Large intestine (tissue), 3 donors: ENCODE measurements at regions not wholly inside any gene's neighbourhood (a gene's known extent, or its start where the extent isn't known, plus 50 kb on each side); places are given as distances from the start of the nearest gene placed in this dataset.
"Not testable (repeated sequence)": the region's sequence is repeated elsewhere in the genome, so short reads cannot be mapped to it uniquely, and the experiment has no call there.

Experiments
- DNase-seq, 2 donors: peaks; one replicate each; pipeline versions ENCODE4 v3.0.0 to v3.0.0-alpha.2; 2013
- H3K27ac ChIP-seq: one replicate; pipeline ENCODE4 v1.5.1; 2013; ENCODE audit warnings: low read length
- H3K27me3 ChIP-seq: 2 replicates; pipeline ENCODE4 v1.6.1; 2013; ENCODE audit warnings: low read length; ENCODE audit not compliant: control insufficient read depth, insufficient read depth
- H3K36me3 ChIP-seq: 2 replicates; pipeline ENCODE4 v1.6.1; 2013; ENCODE audit warnings: low read length; ENCODE audit not compliant: control insufficient read depth, insufficient read depth
- H3K4me1 ChIP-seq: one replicate; pipeline ENCODE4 v1.6.1; 2013; ENCODE audit warnings: low read length; ENCODE audit not compliant: control insufficient read depth, insufficient read depth
- H3K4me3 ChIP-seq: one replicate; pipeline ENCODE4 v1.5.1; 2013; ENCODE audit warnings: low read length
- H3K9me3 ChIP-seq: one replicate; pipeline ENCODE4 v1.6.1; 2013; ENCODE audit warnings: mild to moderate bottlenecking, low read depth, low read length, moderate library complexity; ENCODE audit not compliant: control insufficient read depth
- WGBS: methylation state at CpG from one replicate; pipeline ENCODE4 v1.1.5; 2013; ENCODE audit warnings: low lambda C conversion rate; ENCODE audit not compliant: insufficient coverage; 5-methylcytosine and 5-hydroxymethylcytosine counted together

DNA sequence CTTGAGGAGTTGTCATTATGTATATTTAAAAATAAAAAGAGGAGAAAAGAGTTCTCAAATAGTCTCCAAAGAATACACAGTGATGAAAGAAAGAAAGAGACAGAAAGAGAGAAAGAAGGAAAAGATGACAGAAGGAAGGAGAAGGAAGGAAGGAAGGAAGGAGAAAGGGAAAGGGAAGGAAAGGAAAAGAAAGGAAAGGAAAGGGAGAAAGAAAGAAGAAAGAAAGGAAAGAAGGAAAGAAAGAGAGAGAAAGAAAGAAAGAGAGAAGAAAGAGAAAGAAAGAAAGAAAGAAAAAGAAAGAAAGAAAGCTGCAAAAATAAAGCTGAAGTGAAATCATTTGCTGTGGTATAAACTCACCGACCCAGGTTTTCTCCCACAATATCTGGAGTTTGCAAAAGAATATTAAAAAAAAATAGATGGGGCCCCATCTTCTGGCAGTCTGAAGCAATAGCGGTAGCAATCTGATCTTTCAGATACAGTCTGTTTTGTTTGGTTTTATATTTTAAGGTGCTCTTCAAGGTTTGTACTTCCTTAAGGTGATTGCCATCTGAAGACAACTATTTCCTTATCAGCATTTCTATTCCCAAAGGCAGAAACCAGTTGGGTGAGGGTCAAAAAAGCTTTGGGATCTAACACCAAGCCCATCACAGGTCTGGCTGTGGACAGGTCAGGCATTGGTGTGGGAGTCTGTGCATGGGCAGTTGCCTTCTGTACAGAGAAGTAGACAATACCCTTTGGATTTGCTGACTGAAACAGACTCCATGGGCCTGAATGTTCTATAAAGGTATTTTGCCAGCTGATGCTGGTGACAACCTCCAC is 160.4 kb downstream of the CPEB2 start:
- no CpG with 5 or more reads among the region's 2 CpGs for WGBS
- no peaks in the 10 kb centered on the region for H3K9me3 ChIP-seq
- H3K4me3 ChIP-seq = no peak overlapping the region
- no peaks in the 10 kb centered on the region for H3K36me3 ChIP-seq
- H3K27me3 ChIP-seq = no peaks in the 10 kb centered on the region
- no peak overlapping the region for H3K27ac ChIP-seq
- no peak for DNase-seq
- H3K4me1 ChIP-seq = no peaks in the 10 kb centered on the region

DNA sequence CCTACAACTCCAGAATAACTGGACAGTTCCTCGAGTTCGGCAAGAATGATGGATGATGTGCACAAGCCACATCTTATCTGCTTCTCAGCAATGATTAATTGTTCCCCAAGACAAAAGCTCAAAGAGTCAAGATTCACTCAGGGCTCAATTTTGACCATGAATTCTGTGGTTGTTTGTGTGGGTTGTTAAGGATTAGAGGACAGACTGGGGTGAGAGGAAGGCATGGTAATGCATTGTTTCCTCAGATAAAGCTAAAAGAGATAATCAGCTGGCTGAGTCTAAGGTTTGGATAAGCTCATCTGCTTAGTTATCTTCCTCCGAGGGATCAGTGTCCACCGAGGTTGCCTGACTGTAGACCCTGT is 161.0 kb downstream of the CPEB2 start:
- H3K4me1 ChIP-seq = no peaks in the 10 kb centered on the region
- H3K9me3 ChIP-seq = no peaks in the 10 kb centered on the region
- DNase-seq = no peak
- H3K27ac ChIP-seq = no peak overlapping the region
- no peak overlapping the region for H3K4me3 ChIP-seq
- WGBS = no CpG with 5 or more reads among the region's 4 CpGs
- H3K27me3 ChIP-seq = no peaks in the 10 kb centered on the region
- no peaks in the 10 kb centered on the region for H3K36me3 ChIP-seq

DNA sequence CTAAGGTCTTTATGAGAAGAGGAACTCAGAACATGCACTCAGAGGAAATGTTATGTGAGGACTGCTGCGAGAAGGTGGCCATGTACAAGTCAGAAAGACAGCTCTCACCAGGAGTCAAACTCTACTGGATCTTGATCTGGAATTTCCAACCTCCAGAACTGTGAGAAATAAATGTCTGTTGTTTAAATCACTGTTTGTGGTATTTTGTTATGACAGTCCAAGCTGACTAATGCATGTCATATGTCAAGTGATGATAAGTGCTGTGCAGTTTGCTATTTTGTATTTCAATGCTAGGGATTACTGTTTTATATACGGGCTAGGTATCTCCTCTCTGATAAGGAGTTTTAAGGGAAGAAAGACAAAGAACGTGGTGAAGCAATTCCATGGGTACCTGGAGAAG is 162.3 kb downstream of the CPEB2 start:
- Histone ChIP-seq H3K4me1 (no peaks in the 10 kb centered on the region), H3K9me3 (no peaks in the 10 kb centered on the region), H3K27me3 (no peaks in the 10 kb centered on the region), H3K27ac (no peak overlapping the region), H3K4me3 (no peak overlapping the region), H3K36me3 (no peaks in the 10 kb centered on the region)
- no peak for DNase-seq
- no CpG with 5 or more reads among the region's 3 CpGs for WGBS

DNA sequence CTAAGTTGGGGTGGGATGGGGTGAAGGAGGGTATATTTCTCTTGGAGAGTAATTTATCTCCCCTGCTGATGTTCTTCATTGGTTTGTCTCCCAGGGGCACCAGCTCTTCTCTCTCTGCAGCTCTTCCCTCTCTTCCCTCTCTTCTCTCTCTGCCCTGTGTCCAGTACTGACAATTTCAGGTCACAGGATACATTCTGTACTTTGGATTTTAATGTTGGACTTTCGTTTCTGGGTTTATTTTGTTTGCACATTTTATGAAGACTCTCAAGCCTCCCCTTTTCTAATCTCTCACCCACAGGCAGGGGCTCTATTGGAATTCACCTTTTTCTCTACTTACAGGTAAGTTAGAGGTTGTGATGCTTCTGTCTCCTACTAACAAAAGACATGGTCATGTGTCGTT is 165.5 kb downstream of the CPEB2 start:
- H3K9me3 ChIP-seq = no peaks in the 10 kb centered on the region
- no peaks in the 10 kb centered on the region for H3K4me1 ChIP-seq
- H3K27me3 ChIP-seq = peaks cover 3% of the 10 kb centered on the region
- 43% methylated on average over 1 of the region's 2 CpGs for WGBS
- no peaks in the 10 kb centered on the region for H3K36me3 ChIP-seq
- no peak overlapping the region for H3K27ac ChIP-seq
- DNase-seq = no peak
- no peak overlapping the region for H3K4me3 ChIP-seq

DNA sequence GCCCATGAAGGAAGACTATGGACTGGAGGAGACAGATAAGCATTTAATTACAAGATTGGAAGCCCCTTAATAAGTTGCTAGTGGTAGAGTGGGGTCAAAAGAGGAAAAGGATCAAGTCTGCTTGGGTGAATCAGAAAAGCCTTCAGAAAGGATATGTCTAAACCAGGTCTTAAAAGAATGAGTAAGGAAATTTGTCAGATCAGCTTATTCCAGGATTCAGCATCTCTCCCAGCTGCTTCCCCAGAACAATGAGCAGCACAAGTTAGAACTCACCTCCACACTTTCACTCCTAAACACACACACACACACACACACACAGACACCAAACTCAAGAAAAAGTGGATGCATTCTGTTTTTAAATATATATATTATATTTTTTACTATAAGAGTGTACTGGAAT is 166.5 kb downstream of the CPEB2 start:
- no peaks in the 10 kb centered on the region for H3K36me3 ChIP-seq
- H3K9me3 ChIP-seq = no peaks in the 10 kb centered on the region
- peaks cover 3% of the 10 kb centered on the region for H3K27me3 ChIP-seq
- H3K4me1 ChIP-seq = no peaks in the 10 kb centered on the region
- H3K4me3 ChIP-seq = no peak overlapping the region
- no peak overlapping the region for H3K27ac ChIP-seq
- no peak for DNase-seq

DNA sequence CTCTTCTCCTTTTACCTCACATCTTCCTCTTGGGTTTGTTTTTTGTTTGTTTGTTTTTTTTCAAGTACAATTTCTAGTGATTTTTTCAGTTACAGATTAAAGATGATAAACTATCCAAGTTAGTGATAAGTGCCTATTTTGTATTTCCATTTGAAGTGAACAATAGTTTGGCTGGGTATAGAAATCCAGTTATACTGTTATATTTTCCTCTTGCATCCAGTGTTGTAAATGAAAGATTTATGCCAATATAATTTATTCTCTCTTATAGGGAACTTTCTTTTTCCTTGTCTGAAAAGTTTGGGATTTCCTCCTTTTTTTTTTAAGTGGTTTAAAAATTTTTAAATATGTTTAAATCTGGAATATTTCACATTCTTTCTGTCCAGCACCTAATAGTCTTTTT is 169.4 kb downstream of the CPEB2 start:
- H3K27me3 ChIP-seq = peaks cover 3% of the 10 kb centered on the region
- no peak overlapping the region for H3K27ac ChIP-seq
- DNase-seq = no peak
- H3K36me3 ChIP-seq = no peaks in the 10 kb centered on the region
- no peaks in the 10 kb centered on the region for H3K4me1 ChIP-seq
- H3K4me3 ChIP-seq = no peak overlapping the region
- H3K9me3 ChIP-seq = no peaks in the 10 kb centered on the region

DNA sequence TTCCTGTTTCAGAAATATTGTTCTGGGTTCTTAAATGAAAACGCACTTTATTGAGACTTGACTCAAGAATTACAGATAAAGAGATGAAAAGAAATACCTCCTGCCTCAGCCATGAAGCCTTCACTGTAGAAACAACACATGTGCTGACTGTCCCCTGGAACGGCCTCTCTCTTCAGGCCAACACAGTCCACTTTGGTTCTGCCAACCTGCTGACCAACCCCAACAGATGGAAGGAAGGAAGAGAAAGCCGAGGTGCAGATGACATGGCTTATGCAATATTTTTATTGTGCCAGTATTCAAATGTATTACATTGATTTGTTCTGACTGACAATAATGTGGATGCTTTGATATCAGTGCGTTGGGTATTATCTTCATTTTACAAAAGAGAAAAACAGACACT is 171.0 kb downstream of the CPEB2 start:
- Histone ChIP-seq H3K27me3 (peaks cover 3% of the 10 kb centered on the region), H3K4me3 (no peak overlapping the region), H3K9me3 (no peaks in the 10 kb centered on the region), H3K36me3 (no peaks in the 10 kb centered on the region), H3K27ac (no peak overlapping the region), H3K4me1 (no peaks in the 10 kb centered on the region)
- 100% methylated on average over 1 of the region's 4 CpGs for WGBS
- no peak for DNase-seq

DNA sequence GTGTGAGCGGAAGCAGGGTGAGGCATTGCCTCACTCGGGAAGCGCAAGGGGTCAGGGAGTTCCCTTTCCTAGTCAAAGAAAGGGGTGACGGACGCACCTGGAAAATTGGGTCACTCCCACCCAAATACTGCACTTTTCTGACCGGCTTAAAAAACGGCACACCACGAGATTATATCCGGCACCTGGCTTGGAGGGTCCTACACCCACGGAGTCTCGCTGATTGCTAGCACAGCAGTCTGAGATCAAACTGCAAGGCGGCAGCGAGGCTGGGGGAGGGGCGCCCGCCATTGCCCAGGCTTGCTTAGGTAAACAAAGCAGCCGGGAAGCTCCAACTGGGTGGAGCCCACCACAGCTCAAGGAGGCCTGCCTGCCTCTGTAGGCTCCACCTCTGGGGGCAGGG is 171.9 kb downstream of the CPEB2 start:
- H3K4me1 ChIP-seq, H3K9me3 ChIP-seq, H3K4me3 ChIP-seq, H3K27me3 ChIP-seq, H3K27ac ChIP-seq, H3K36me3 ChIP-seq, DNase-seq: not testable (repeated sequence)
- no CpG with 5 or more reads among the region's 16 CpGs for WGBS

DNA sequence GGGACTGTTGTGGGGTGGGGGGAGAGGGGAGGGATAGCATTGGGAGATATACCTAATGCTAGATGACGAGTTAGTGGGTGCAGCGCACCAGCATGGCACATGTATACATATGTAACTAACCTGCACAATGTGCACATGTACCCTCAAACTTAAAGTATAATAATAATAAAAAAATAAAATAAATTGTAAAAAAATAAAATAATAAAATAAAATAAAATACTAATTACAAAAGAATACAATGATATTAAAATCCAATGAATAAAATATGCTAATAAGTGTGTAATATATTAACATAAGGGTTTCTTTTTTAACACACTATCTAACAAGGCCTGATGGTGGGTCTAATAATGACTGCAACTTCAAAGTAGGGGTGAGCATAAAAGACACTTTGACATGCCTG is 177.6 kb downstream of the CPEB2 start:
- H3K9me3 ChIP-seq = not testable (repeated sequence)
- WGBS = no CpG with 5 or more reads among the region's 2 CpGs

DNA sequence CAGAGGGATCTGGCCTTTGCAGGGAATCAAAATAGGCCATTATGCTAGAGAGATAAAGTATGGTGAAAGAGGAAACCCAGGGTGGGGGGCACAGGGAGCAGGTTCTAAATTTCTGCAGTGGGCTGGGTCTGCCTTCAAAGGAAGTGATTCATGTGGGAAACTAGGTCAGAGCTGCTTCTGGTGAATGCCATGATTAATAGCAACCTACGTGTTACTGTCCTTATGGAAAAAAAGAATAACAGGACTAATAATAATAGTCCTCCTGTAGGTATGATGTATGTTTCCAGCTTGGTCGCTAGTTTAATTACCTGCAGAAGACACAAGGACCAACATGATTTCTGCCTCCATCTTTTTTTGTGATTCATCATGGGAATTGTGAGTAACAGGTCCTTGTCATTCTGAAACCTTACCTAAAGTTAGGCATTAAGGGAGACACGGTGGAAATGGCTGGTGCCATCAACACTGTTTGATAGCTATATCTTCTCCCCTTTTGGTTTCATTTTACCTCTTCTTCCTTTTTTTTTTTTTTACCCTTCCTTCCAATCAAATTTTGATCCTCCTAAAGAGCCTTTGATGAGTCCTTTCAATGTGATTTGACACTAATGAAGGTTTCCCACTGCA is 180.4 kb downstream of the CPEB2 start:
- Histone ChIP-seq H3K27me3 (no peaks in the 10 kb centered on the region), H3K27ac (no peak overlapping the region), H3K4me1 (no peaks in the 10 kb centered on the region), H3K36me3 (no peaks in the 10 kb centered on the region), H3K9me3 (no peaks in the 10 kb centered on the region), H3K4me3 (no peak overlapping the region)
- DNase-seq = no peak
- no CpG with 5 or more reads among the region's 3 CpGs for WGBS

More for the DNA sequence above, 177.6 kb downstream of the CPEB2 start:
- H3K27ac ChIP-seq, H3K4me3 ChIP-seq, DNase-seq, H3K36me3 ChIP-seq, H3K27me3 ChIP-seq, H3K4me1 ChIP-seq: not testable (repeated sequence)

DNA sequence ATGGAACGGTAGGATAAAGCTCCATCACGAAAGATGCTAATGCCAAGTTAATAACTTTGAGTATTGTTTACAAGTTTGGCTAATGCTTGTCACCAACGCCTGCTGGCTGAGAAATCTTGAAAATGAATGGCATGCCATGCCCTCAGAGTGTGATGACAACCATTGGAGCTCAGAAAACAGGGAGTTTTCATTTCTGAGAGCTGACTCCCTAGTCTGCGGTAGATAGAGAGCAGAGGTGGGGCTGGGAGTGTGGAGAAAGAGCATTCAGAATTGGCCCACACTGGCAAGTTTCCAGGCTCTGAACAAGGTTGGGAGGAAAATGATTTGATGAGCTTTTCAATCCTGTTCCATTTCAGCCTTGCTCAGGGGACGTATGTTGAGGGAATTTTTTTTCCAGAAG is 183.9 kb downstream of the CPEB2 start:
- no peaks in the 10 kb centered on the region for H3K36me3 ChIP-seq
- 88% methylated on average over 3 of the region's 5 CpGs for WGBS
- H3K27ac ChIP-seq = no peak overlapping the region
- no peaks in the 10 kb centered on the region for H3K4me1 ChIP-seq
- H3K9me3 ChIP-seq = no peaks in the 10 kb centered on the region
- DNase-seq = no peak
- no peak overlapping the region for H3K4me3 ChIP-seq
- H3K27me3 ChIP-seq = no peaks in the 10 kb centered on the region
